HepG2 (cell line): ENCODE measurements at regions not wholly inside any gene's neighbourhood (a gene's known extent, or its start where the extent isn't known, plus 50 kb on each side); places are given as distances from the start of the nearest gene placed in this dataset.

Experiments
- ATAC-seq: fragments of 200-7000 bp; cut with Tn5 transposase; 3 replicates; pipeline ENCODE4 v1.9.1; 2020; ENCODE audit warnings: mild to moderate bottlenecking, moderate library complexity
- BruUV-seq: library from RNA; stranded (reverse); fragments of 400-500 nt; replicated peaks from 2 replicates; lab custom pipeline; 2021; lab: Mats Ljungman, UMichigan
- CTCF ChIA-PET: fragments of 300-600 bp; formaldehyde crosslinking; extraction: SDS; loops from one replicate; lab custom pipeline; 2021; ENCODE audit warnings: low total read pairs, inconsistent platforms, low intra/inter-chr PET ratio; lab: Yijun Ruan, JAX
- POLR2A ChIA-PET: fragments of 350-600 bp; sonication (Branson Sonifier 250); formaldehyde crosslinking; loops from one replicate; lab custom pipeline; 2020; ENCODE audit warnings: antibody characterized with exemption, inconsistent platforms; lab: Yijun Ruan, JAX
- DNase-seq: peaks from one replicate; pipeline ENCODE4 v3.0.0-alpha.2; 2015; ENCODE audit warnings: low spot score
- FAIRE-seq: peaks from 3 replicates; lab custom pipeline; 2011; peaks lifted over from hg19 to GRCh38; lab: Jason Lieb, UNC
- H2AFZ ChIP-seq: one replicate; pipeline ENCODE4 v1.6.1; 2011; ENCODE audit warnings: low read length, inconsistent platforms
- H3K27ac ChIP-seq: fragments of 300-600 bp; 3 replicates; pipeline ENCODE4 v1.8.0; 2011; ENCODE audit warnings: mixed run types, mild to moderate bottlenecking, mixed read lengths, low read length, inconsistent platforms; ENCODE audit not compliant: insufficient read depth; ENCODE audit errors: extremely low read length
- H3K27me3 ChIP-seq, 2 experiments: fragments of 200-600 bp in 1 of 2; 2 replicates in 1 of 2; 3 replicates in 1 of 2; pipeline versions ENCODE4 v1.6.0 to v1.8.0; 2011; ENCODE audit warnings: low read length in 2 of 2, mild to moderate bottlenecking in 2 of 2, moderate library complexity in 2 of 2, inconsistent platforms in 1 of 2; ENCODE audit not compliant: insufficient read depth in 2 of 2, control insufficient read depth in 1 of 2
- H3K36me3 ChIP-seq, 2 experiments: fragments of 200-600 bp in 1 of 2; replicated peaks in 1 of 2; 2 replicates in 1 of 2; 3 replicates in 1 of 2; pipeline versions ENCODE4 v1.5.1 to v1.8.0; 2011; ENCODE audit warnings: low read length in 2 of 2, inconsistent platforms in 1 of 2; ENCODE audit not compliant: insufficient read depth in 2 of 2, control insufficient read depth in 1 of 2
- H3K4me1 ChIP-seq: 2 replicates; pipeline ENCODE4 v1.5.1; 2012; ENCODE audit warnings: low read length, inconsistent platforms; ENCODE audit not compliant: insufficient read depth
- H3K4me2 ChIP-seq: 2 replicates; pipeline ENCODE4 v1.6.0; 2011; ENCODE audit warnings: low read depth, low read length, inconsistent platforms
- H3K4me3 ChIP-seq, 3 experiments: fragments of 200-600 bp in 1 of 3; sonication (generic), shearing (Covaris generic) in 1 of 3; replicated peaks in 1 of 3; 2 replicates each; pipeline ENCODE4 v1.5.1; 2011 to 2016; ENCODE audit warnings: low read length in 3 of 3, inconsistent platforms in 2 of 3, low read depth in 2 of 3, mild to moderate bottlenecking in 2 of 3, control low read depth in 1 of 3, mixed read lengths in 1 of 3; ENCODE audit not compliant: insufficient read depth in 1 of 3
- H3K79me2 ChIP-seq: one replicate; pipeline ENCODE4 v1.6.1; 2011; ENCODE audit warnings: low read length, inconsistent platforms; ENCODE audit not compliant: insufficient read depth
- H3K9ac ChIP-seq: 2 replicates; pipeline ENCODE4 v1.6.0; 2011; ENCODE audit warnings: mild to moderate bottlenecking, low read depth, low read length, inconsistent platforms; ENCODE audit not compliant: insufficient read depth
- H3K9me3 ChIP-seq: 2 replicates; pipeline ENCODE4 v1.5.1; 2012; ENCODE audit warnings: mild to moderate bottlenecking, low read length
- H4K20me1 ChIP-seq: 2 replicates; pipeline ENCODE4 v1.6.0; 2011; ENCODE audit warnings: inconsistent platforms, mild to moderate bottlenecking, low read length, moderate library complexity; ENCODE audit not compliant: insufficient read depth
- BHLHE40 ChIP-seq: IDR thresholded peaks from 2 replicates; pipeline ENCODE4 v1.6.1; 2011; ENCODE audit warnings: low read length, improper control_type of control experiment
- CREB1 ChIP-seq, 2 experiments: fragments of 450-650 bp in 1 of 2; IDR thresholded peaks; 2 replicates each; pipeline ENCODE4 v1.6.1; 2016 to 2017; ENCODE audit warnings: control low read depth in 1 of 2, mild to moderate bottlenecking in 1 of 2, missing compliant biosample characterization in 1 of 2, missing genetic modification characterization in 1 of 2
- JUND ChIP-seq: sonication (generic); formaldehyde crosslinking; IDR thresholded peaks from 2 replicates; pipeline ENCODE4 v1.8.0; 2022; ENCODE audit warnings: mild to moderate bottlenecking, missing genetic modification reagents
- MLX ChIP-seq: IDR thresholded peaks from 2 replicates; pipeline ENCODE4 v1.6.1; 2016
- PATZ1 ChIP-seq: sonication (generic); formaldehyde crosslinking; IDR thresholded peaks from 2 replicates; pipeline ENCODE4 v1.4.0; 2020; ENCODE audit warnings: missing genetic modification reagents
- SKIL ChIP-seq: sonication (generic); formaldehyde crosslinking; IDR thresholded peaks from 2 replicates; pipeline ENCODE4 v1.8.0; 2022; ENCODE audit warnings: missing genetic modification reagents, mild to moderate bottlenecking, moderate library complexity, borderline replicate concordance
- ZNF10 ChIP-seq: sonication (generic); formaldehyde crosslinking; IDR thresholded peaks from 2 replicates; pipeline ENCODE4 v1.4.0; 2020; ENCODE audit warnings: mild to moderate bottlenecking, low read depth, missing genetic modification reagents, borderline replicate concordance
- ZNF407 ChIP-seq: sonication (generic); formaldehyde crosslinking; IDR thresholded peaks from one replicate; pipeline ENCODE4 v1.5.1; 2020; ENCODE audit warnings: mild to moderate bottlenecking, missing genetic modification reagents; ENCODE audit errors: not compliant biosample characterization
- ZNF557 ChIP-seq: sonication (generic); formaldehyde crosslinking; IDR thresholded peaks from 2 replicates; pipeline ENCODE4 v1.4.0; 2020; ENCODE audit warnings: missing genetic modification reagents
- ZNF672 ChIP-seq: sonication (generic); formaldehyde crosslinking; IDR thresholded peaks from 2 replicates; pipeline ENCODE4 v1.8.1; 2022; ENCODE audit warnings: missing genetic modification reagents
- ZNF713 ChIP-seq: sonication (generic); formaldehyde crosslinking; IDR thresholded peaks from 2 replicates; pipeline ENCODE4 v1.4.0; 2020; ENCODE audit warnings: mild to moderate bottlenecking, missing genetic modification reagents
- WGBS: methylation state at CpG from one replicate; pipeline ENCODE4 v1.1.6; 2017; ENCODE audit warnings: low lambda C conversion rate; 5-methylcytosine and 5-hydroxymethylcytosine counted together
- in situ Hi-C: cut with HindIII; loops from 2 replicates; pipeline ENCODE4 v1.10.0; 2017; ENCODE audit warnings: low pct_unique_long_range_greater_than_20kb; ENCODE audit not compliant: extremely low pct_ligation_motif_present
- intact Hi-C: fragments of 100-400 bp; cut with micrococcal nuclease; formaldehyde crosslinking; loops from one replicate; pipeline ENCODE4 v1.10.0; 2022; ENCODE audit not compliant: unreplicated experiment

- TF ChIP-seq PATZ1 = no peak
Measured at GRCh38 chr1:193763266-193763665, 576.9 kb upstream of the B3GALT2 start (continued).

GRCh38 chr1:193762236-193762635 lies 575.8 kb upstream of the B3GALT2 start:
- no peak for FAIRE-seq
- DNase-seq = no peak
- Histone ChIP-seq H3K79me2 (no peaks in the 10 kb centered on the region), H3K9ac (no peak overlapping the region), H3K27ac (no peak overlapping the region), H3K36me3 (no peaks in the 10 kb centered on the region), H3K4me1 (no peaks in the 10 kb centered on the region), H2AFZ (no peak overlapping the region), H3K4me2 (no peak overlapping the region), H3K27me3 (no peaks in the 10 kb centered on the region), H3K9me3 (no peaks in the 10 kb centered on the region), H4K20me1 (no peaks in the 10 kb centered on the region), H3K4me3 (no peak overlapping the region)
- intact Hi-C loops = no loop called here
- WGBS = 8% methylated on average over 4 of the region's 4 CpGs
- POLR2A ChIA-PET = no interaction called here
- no peak for ATAC-seq
- no TSS peak for BruUV-seq
- in situ Hi-C loops = no loop called here
- CTCF ChIA-PET = no interaction called here
- TF ChIP-seq ZNF557 (no peak), CREB1 (IDR thresholded peaks at IDR 0.05) (no peak), CREB1 (CRISPR knock-in tag; IDR thresholded peaks at IDR 0.05) (no peak), ZNF672 (CRISPR knock-in tag) (no peak), BHLHE40 (no peak), MLX (CRISPR knock-in tag) (no peak), ZNF407 (CRISPR knock-in tag) (no peak), ZNF713 (CRISPR knock-in tag) (no peak), ZNF10 (no peak), JUND (CRISPR knock-in tag) (no peak), SKIL (CRISPR knock-in tag) (no peak)
